MV-4-11 (cell line): ENCODE measurements at regions not wholly inside any gene's neighbourhood (a gene's known extent, or its start where the extent isn't known, plus 50 kb on each side); places are given as distances from the start of the nearest gene placed in this dataset.
"Not testable (repeated sequence)": the region's sequence is repeated elsewhere in the genome, so short reads cannot be mapped to it uniquely, and the experiment has no call there.

Source experiments
- DNase-seq: peaks from one replicate; lab custom pipeline; 2025; lab: John Stamatoyannopoulos, UW

- DNase-seq, result no peak
These were observed 882.7 kb upstream of the PCDH10 start for GRCh38 chr4:132266374-132266773.

- DNase-seq, result no peak
These were observed 881.8 kb upstream of the PCDH10 start for GRCh38 chr4:132267321-132267720.

GRCh38 chr4:132269303-132269990 is 879.6 kb upstream of the PCDH10 start:
- no peak for DNase-seq

- DNase-seq, result no peak
These were observed 873.4 kb upstream of the PCDH10 start for GRCh38 chr4:132275583-132276121.

GRCh38 chr4:132276185-132276584 is 872.9 kb upstream of the PCDH10 start:
- DNase-seq, result no peak

- DNase-seq, result no peak
These were observed 872.1 kb upstream of the PCDH10 start for GRCh38 chr4:132276989-132277388.

- no peak for DNase-seq
These were observed 867.4 kb upstream of the PCDH10 start for GRCh38 chr4:132281733-132282132.

- DNase-seq, result peak; percentile 29
These were observed 864.1 kb upstream of the PCDH10 start for GRCh38 chr4:132284910-132285426.

- no peak for DNase-seq
These were observed 851.7 kb upstream of the PCDH10 start for GRCh38 chr4:132297346-132297745.

GRCh38 chr4:132299841-132300240 is 849.3 kb upstream of the PCDH10 start:
- no peak for DNase-seq

GRCh38 chr4:132312521-132312920 is 836.6 kb upstream of the PCDH10 start:
- no peak for DNase-seq

- no peak for DNase-seq
These were observed 835.2 kb upstream of the PCDH10 start for GRCh38 chr4:132313852-132314251.

GRCh38 chr4:132316738-132317137 is 832.4 kb upstream of the PCDH10 start:
- DNase-seq, result no peak

- no peak for DNase-seq
These were observed 831.2 kb upstream of the PCDH10 start for GRCh38 chr4:132317923-132318322.

- DNase-seq, result no peak
These were observed 820.3 kb upstream of the PCDH10 start for GRCh38 chr4:132328761-132329160.

- no peak for DNase-seq
These were observed 818.1 kb upstream of the PCDH10 start for GRCh38 chr4:132330994-132331393.

GRCh38 chr4:132332932-132333723 is 816.0 kb upstream of the PCDH10 start:
- DNase-seq, result no peak

- no peak for DNase-seq
These were observed 815.4 kb upstream of the PCDH10 start for GRCh38 chr4:132333724-132334047.

- DNase-seq, result no peak
These were observed 815.0 kb upstream of the PCDH10 start for GRCh38 chr4:132334081-132334480.

- no peak for DNase-seq
These were observed 803.9 kb upstream of the PCDH10 start for GRCh38 chr4:132344924-132345828.

- no peak for DNase-seq
These were observed 803.1 kb upstream of the PCDH10 start for GRCh38 chr4:132346016-132346415.

GRCh38 chr4:132351606-132352005 is 797.5 kb upstream of the PCDH10 start:
- not testable (repeated sequence) for DNase-seq
